HEK293 (cell line): ENCODE measurements at regions not wholly inside any gene's neighbourhood (a gene's known extent, or its start where the extent isn't known, plus 50 kb on each side); places are given as distances from the start of the nearest gene placed in this dataset.

Experiments
- GLI4 ChIP-seq: fragments of 450-650 bp; formaldehyde crosslinking; IDR thresholded peaks from 2 replicates; pipeline ENCODE4 v1.5.1; 2016; ENCODE audit warnings: missing biosample characterization, missing genetic modification characterization
- HOXC10 ChIP-seq: sonication (generic); formaldehyde crosslinking; IDR thresholded peaks from 2 replicates; pipeline ENCODE4 v1.8.1; 2023; ENCODE audit warnings: mild to moderate bottlenecking, missing genetic modification reagents
- SETDB1 ChIP-seq: IDR thresholded peaks from one replicate; pipeline ENCODE4 v1.6.1; 2017; ENCODE audit warnings: mild to moderate bottlenecking, low read length, moderate library complexity, mixed read lengths; ENCODE audit not compliant: insufficient read length
- SP7 ChIP-seq: fragments of 450-650 bp; formaldehyde crosslinking; IDR thresholded peaks from 2 replicates; pipeline ENCODE4 v1.5.1; 2016; ENCODE audit warnings: missing biosample characterization, missing genetic modification characterization
- TCF7L2 ChIP-seq: IDR thresholded peaks from 2 replicates; pipeline ENCODE4 v1.6.1; 2011; ENCODE audit warnings: low read depth, mild to moderate bottlenecking, inconsistent platforms, low read length, moderate library complexity, borderline replicate concordance
- ZBTB17 ChIP-seq: fragments of 450-650 bp; formaldehyde crosslinking; IDR thresholded peaks from 2 replicates; pipeline ENCODE4 v1.5.1; 2016; ENCODE audit warnings: missing biosample characterization, missing genetic modification characterization
- ZNF157 ChIP-seq: fragments of 450-650 bp; formaldehyde crosslinking; IDR thresholded peaks from 2 replicates; pipeline ENCODE4 v1.5.1; 2016; ENCODE audit warnings: missing biosample characterization, missing genetic modification characterization
- ZNF221 ChIP-seq: fragments of 450-650 bp; formaldehyde crosslinking; IDR thresholded peaks from 2 replicates; pipeline ENCODE4 v1.5.1; 2017; ENCODE audit warnings: missing biosample characterization, missing genetic modification characterization, borderline replicate concordance
- ZNF223 ChIP-seq: fragments of 450-650 bp; formaldehyde crosslinking; IDR thresholded peaks from 2 replicates; pipeline ENCODE4 v1.5.1; 2016; ENCODE audit warnings: missing biosample characterization, missing genetic modification characterization
- ZNF26 ChIP-seq: fragments of 450-650 bp; formaldehyde crosslinking; IDR thresholded peaks from 2 replicates; pipeline ENCODE4 v1.5.1; 2016; ENCODE audit warnings: missing biosample characterization, missing genetic modification characterization
- ZNF341 ChIP-seq: fragments of 450-650 bp; formaldehyde crosslinking; IDR thresholded peaks from 2 replicates; pipeline ENCODE4; 2016; ENCODE audit warnings: low read depth, missing biosample characterization, missing genetic modification characterization
- ZNF394 ChIP-seq: fragments of 450-650 bp; formaldehyde crosslinking; IDR thresholded peaks from 2 replicates; pipeline ENCODE4 v1.5.1; 2016; ENCODE audit warnings: missing biosample characterization, missing genetic modification characterization, mild to moderate bottlenecking, moderate library complexity, borderline replicate concordance
- ZNF433 ChIP-seq: fragments of 450-650 bp; formaldehyde crosslinking; IDR thresholded peaks from 2 replicates; pipeline ENCODE4 v1.5.1; 2016; ENCODE audit warnings: missing biosample characterization, missing genetic modification characterization, low read depth
- ZNF514 ChIP-seq: fragments of 450-650 bp; formaldehyde crosslinking; IDR thresholded peaks from 2 replicates; pipeline ENCODE4 v1.5.1; 2016; ENCODE audit warnings: missing biosample characterization, missing genetic modification characterization
- ZNF529 ChIP-seq: fragments of 450-650 bp; formaldehyde crosslinking; IDR thresholded peaks from 2 replicates; pipeline ENCODE4 v1.5.1; 2017; ENCODE audit warnings: missing genetic modification characterization, missing biosample characterization; ENCODE audit not compliant: insufficient replicate concordance
- ZNF560 ChIP-seq: fragments of 450-650 bp; formaldehyde crosslinking; IDR thresholded peaks from 2 replicates; pipeline ENCODE4 v1.5.1; 2017; ENCODE audit warnings: missing biosample characterization, missing genetic modification characterization, borderline replicate concordance
- ZNF585B ChIP-seq: fragments of 450-650 bp; formaldehyde crosslinking; IDR thresholded peaks from 2 replicates; pipeline ENCODE4 v1.5.1; 2016; ENCODE audit warnings: missing biosample characterization, missing genetic modification characterization
- ZNF610 ChIP-seq: fragments of 450-650 bp; formaldehyde crosslinking; IDR thresholded peaks from 2 replicates; pipeline ENCODE4 v1.5.1; 2016; ENCODE audit warnings: missing biosample characterization, missing genetic modification characterization, borderline replicate concordance
- ZNF621 ChIP-seq: fragments of 450-650 bp; formaldehyde crosslinking; IDR thresholded peaks from 2 replicates; pipeline ENCODE4 v1.5.1; 2017; ENCODE audit warnings: missing biosample characterization, missing genetic modification characterization
- ZNF654 ChIP-seq: fragments of 450-650 bp; formaldehyde crosslinking; IDR thresholded peaks from 2 replicates; pipeline ENCODE4 v1.5.1; 2016; ENCODE audit warnings: low read depth, missing biosample characterization, missing genetic modification characterization
- ZNF664 ChIP-seq: fragments of 450-650 bp; formaldehyde crosslinking; IDR thresholded peaks from 2 replicates; pipeline ENCODE4 v1.5.1; 2016; ENCODE audit warnings: missing biosample characterization, missing genetic modification characterization
- ZNF707 ChIP-seq: fragments of 450-650 bp; formaldehyde crosslinking; IDR thresholded peaks from 2 replicates; pipeline ENCODE4 v1.5.1; 2016; ENCODE audit warnings: missing biosample characterization, missing genetic modification characterization
- ZNF76 ChIP-seq: fragments of 450-650 bp; formaldehyde crosslinking; IDR thresholded peaks from 2 replicates; pipeline ENCODE4; 2016; ENCODE audit warnings: low read depth, missing biosample characterization, missing genetic modification characterization, borderline replicate concordance
- ZNF776 ChIP-seq: fragments of 450-650 bp; formaldehyde crosslinking; IDR thresholded peaks from 2 replicates; pipeline ENCODE4 v1.5.0; 2017; ENCODE audit warnings: missing biosample characterization, missing genetic modification characterization, borderline replicate concordance
- ZNF792 ChIP-seq: fragments of 450-650 bp; formaldehyde crosslinking; IDR thresholded peaks from 2 replicates; pipeline ENCODE4 v1.5.1; 2016; ENCODE audit warnings: missing biosample characterization, missing genetic modification characterization
- ZNF830 ChIP-seq: fragments of 450-650 bp; IDR thresholded peaks from 2 replicates; pipeline ENCODE4 v1.5.0; 2018; ENCODE audit warnings: missing biosample characterization, missing genetic modification characterization, low read depth, mild to moderate bottlenecking, moderate library complexity
- TF ChIP-seq, protein P1 (sequence below): fragments of 450-650 bp; formaldehyde crosslinking; IDR thresholded peaks from 2 replicates; pipeline ENCODE4 v1.5.1; 2016; ENCODE audit warnings: missing biosample characterization, missing genetic modification characterization
- TF ChIP-seq, protein P2 (sequence below): fragments of 450-650 bp; formaldehyde crosslinking; IDR thresholded peaks from 2 replicates; pipeline ENCODE4 v1.5.1; 2017; ENCODE audit warnings: missing biosample characterization, missing genetic modification characterization
- TF ChIP-seq, protein P3 (sequence below): fragments of 450-650 bp; formaldehyde crosslinking; IDR thresholded peaks from 2 replicates; pipeline ENCODE4 v1.5.1; 2017; ENCODE audit warnings: missing biosample characterization, missing genetic modification characterization
- TF ChIP-seq, protein P4 (sequence below): fragments of 450-650 bp; formaldehyde crosslinking; IDR thresholded peaks from 2 replicates; pipeline ENCODE4 v1.5.1; 2016; ENCODE audit warnings: missing biosample characterization, missing genetic modification characterization

GRCh38 chr15:95559875-95560394, 770.6 kb upstream of the NR2F2 start (continued):
- TF ChIP-seq, protein P1, sequence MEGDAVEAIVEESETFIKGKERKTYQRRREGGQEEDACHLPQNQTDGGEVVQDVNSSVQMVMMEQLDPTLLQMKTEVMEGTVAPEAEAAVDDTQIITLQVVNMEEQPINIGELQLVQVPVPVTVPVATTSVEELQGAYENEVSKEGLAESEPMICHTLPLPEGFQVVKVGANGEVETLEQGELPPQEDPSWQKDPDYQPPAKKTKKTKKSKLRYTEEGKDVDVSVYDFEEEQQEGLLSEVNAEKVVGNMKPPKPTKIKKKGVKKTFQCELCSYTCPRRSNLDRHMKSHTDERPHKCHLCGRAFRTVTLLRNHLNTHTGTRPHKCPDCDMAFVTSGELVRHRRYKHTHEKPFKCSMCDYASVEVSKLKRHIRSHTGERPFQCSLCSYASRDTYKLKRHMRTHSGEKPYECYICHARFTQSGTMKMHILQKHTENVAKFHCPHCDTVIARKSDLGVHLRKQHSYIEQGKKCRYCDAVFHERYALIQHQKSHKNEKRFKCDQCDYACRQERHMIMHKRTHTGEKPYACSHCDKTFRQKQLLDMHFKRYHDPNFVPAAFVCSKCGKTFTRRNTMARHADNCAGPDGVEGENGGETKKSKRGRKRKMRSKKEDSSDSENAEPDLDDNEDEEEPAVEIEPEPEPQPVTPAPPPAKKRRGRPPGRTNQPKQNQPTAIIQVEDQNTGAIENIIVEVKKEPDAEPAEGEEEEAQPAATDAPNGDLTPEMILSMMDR (tag by site-specific recombination), result no peak
- no peak for TF ChIP-seq ZNF560
- no peak for TF ChIP-seq ZNF610
- TF ChIP-seq ZNF76, result no peak
- TF ChIP-seq ZNF514 (tag by site-specific recombination), result no peak
- no peak for TF ChIP-seq GLI4 (tag by site-specific recombination)
- no peak for TF ChIP-seq ZNF654 (tag by site-specific recombination)
- TF ChIP-seq ZBTB17, result no peak
- no peak for TF ChIP-seq ZNF341 (tag by site-specific recombination)
- TF ChIP-seq SETDB1, result no peak
- TF ChIP-seq, protein P2, sequence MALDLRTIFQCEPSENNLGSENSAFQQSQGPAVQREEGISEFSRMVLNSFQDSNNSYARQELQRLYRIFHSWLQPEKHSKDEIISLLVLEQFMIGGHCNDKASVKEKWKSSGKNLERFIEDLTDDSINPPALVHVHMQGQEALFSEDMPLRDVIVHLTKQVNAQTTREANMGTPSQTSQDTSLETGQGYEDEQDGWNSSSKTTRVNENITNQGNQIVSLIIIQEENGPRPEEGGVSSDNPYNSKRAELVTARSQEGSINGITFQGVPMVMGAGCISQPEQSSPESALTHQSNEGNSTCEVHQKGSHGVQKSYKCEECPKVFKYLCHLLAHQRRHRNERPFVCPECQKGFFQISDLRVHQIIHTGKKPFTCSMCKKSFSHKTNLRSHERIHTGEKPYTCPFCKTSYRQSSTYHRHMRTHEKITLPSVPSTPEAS (tag by site-specific recombination), result no peak; the same call in 1 of the 2 replicates
- TF ChIP-seq ZNF830, result no peak
- TF ChIP-seq ZNF26 (tag by site-specific recombination), result no peak
- TF ChIP-seq ZNF433 (tag by site-specific recombination), result no peak
- no peak for TF ChIP-seq TCF7L2
- no peak for TF ChIP-seq ZNF529 (tag by site-specific recombination)
- no peak for TF ChIP-seq ZNF221 (tag by site-specific recombination)
- TF ChIP-seq ZNF707 (tag by site-specific recombination), result no peak
- TF ChIP-seq ZNF664 (tag by site-specific recombination), result no peak
- peak; percentile 64; the same call in 1 of the 2 replicates for TF ChIP-seq ZNF394
- no peak for TF ChIP-seq ZNF223 (tag by site-specific recombination)
- no peak for TF ChIP-seq ZNF585B (tag by site-specific recombination)
- TF ChIP-seq, protein P3, sequence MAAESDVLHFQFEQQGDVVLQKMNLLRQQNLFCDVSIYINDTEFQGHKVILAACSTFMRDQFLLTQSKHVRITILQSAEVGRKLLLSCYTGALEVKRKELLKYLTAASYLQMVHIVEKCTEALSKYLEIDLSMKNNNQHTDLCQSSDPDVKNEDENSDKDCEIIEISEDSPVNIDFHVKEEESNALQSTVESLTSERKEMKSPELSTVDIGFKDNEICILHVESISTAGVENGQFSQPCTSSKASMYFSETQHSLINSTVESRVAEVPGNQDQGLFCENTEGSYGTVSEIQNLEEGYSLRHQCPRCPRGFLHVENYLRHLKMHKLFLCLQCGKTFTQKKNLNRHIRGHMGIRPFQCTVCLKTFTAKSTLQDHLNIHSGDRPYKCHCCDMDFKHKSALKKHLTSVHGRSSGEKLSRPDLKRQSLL (tag by site-specific recombination), result no peak
- no peak for TF ChIP-seq HOXC10
- TF ChIP-seq SP7 (tag by site-specific recombination), result peak; percentile 69
- TF ChIP-seq ZNF157 (tag by site-specific recombination), result no peak
- no peak for TF ChIP-seq ZNF621
- TF ChIP-seq ZNF792 (tag by site-specific recombination), result no peak
- TF ChIP-seq, protein P4, sequence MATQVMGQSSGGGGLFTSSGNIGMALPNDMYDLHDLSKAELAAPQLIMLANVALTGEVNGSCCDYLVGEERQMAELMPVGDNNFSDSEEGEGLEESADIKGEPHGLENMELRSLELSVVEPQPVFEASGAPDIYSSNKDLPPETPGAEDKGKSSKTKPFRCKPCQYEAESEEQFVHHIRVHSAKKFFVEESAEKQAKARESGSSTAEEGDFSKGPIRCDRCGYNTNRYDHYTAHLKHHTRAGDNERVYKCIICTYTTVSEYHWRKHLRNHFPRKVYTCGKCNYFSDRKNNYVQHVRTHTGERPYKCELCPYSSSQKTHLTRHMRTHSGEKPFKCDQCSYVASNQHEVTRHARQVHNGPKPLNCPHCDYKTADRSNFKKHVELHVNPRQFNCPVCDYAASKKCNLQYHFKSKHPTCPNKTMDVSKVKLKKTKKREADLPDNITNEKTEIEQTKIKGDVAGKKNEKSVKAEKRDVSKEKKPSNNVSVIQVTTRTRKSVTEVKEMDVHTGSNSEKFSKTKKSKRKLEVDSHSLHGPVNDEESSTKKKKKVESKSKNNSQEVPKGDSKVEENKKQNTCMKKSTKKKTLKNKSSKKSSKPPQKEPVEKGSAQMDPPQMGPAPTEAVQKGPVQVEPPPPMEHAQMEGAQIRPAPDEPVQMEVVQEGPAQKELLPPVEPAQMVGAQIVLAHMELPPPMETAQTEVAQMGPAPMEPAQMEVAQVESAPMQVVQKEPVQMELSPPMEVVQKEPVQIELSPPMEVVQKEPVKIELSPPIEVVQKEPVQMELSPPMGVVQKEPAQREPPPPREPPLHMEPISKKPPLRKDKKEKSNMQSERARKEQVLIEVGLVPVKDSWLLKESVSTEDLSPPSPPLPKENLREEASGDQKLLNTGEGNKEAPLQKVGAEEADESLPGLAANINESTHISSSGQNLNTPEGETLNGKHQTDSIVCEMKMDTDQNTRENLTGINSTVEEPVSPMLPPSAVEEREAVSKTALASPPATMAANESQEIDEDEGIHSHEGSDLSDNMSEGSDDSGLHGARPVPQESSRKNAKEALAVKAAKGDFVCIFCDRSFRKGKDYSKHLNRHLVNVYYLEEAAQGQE, result no peak
- no peak for TF ChIP-seq ZNF776 (tag by site-specific recombination)
